GM21528 (cell line): ENCODE measurements at regions not wholly inside any gene's neighbourhood (a gene's known extent, or its start where the extent isn't known, plus 50 kb on each side); places are given as distances from the start of the nearest gene placed in this dataset.
"Not testable (repeated sequence)": the region's sequence is repeated elsewhere in the genome, so short reads cannot be mapped to it uniquely, and the experiment has no call there.

Experiments used
- ATAC-seq: cut with Tn5 transposase; IDR thresholded peaks from one replicate; pipeline ENCODE4 v1.9.1; 2021; ENCODE audit warnings: mild to moderate bottlenecking, moderate library complexity; ENCODE audit not compliant: unreplicated experiment, low FRiP score

DNA sequence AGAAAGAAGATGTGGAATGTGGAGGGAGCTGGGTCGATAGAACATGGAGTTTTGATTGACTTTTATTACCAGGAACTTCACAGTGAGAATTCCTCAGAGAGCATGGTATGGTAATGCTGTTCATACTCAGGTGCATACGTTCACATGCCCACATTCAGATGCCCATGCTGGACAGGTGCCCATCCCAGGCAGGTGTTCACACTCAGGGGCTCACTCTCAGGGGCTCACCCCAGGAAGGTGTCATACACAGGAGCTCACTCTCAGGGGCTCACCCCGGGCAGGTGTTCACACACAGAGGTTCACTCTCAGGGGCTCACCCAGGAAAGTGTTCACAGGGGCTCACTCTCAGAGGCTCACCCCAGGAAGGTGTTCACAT is 360.0 kb upstream of the SFSWAP start:
- ATAC-seq: no peak

DNA sequence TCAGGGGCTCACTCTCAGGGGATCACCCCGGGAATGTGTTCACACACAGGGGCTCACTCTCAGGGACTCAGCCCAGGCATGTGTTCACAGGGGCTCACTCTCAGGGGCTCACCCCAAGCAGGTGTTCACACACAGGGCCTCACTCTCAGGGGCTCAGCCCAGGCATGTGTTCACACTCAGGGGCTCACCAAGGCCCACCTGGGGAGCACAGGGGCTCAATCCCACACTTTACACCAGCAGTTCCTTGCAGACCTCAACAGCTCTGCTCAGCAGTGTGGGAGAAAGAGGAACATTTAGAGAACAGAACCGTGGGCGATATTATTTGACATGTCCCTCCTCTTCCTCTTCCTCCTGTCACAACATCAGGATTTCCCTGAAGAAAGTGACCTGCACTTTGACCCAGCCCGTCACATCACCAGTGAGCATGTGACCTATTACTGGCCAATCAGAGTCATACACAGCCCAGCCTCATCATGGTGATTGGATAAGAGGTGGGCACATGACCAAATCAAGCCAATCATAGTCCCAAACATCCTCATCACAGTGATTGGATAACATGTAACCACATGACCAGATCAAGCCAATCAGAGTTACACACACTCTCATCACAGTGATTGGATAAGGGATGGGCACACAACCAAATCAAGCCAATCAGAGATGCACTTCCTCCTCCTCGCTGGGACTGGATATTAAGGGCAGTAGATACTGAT is 359.4 kb upstream of the SFSWAP start:
- ATAC-seq: no peak

DNA sequence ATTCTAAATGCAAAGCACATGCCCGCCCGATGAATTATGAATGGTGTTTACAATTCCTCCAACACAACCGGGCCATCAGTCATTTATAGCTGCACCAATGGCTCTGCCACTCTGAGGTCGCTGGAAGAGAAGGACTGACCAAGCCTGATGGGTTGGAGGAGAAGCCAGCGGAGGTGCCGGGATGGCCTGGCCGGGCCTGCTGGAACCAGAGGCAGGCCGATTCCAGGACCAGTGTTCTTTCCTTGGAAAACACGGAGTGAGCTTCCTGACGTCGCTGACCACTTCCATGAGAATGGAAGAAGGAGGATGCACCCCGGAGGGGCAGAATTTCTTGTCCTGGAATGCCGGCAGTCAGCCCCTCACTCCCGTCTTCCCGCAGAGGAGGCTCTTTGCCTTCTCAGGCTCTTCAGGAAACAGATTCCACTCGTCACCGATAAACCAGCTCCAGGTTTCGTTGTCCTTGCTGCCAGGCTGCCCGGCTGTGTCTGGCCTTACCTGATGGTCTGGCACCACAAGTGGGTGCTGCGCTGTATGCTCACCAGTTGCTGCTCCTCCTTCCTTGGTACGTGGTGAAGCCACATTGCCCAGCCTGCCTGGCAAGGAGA is 358.5 kb upstream of the SFSWAP start:
- ATAC-seq: no peak

DNA sequence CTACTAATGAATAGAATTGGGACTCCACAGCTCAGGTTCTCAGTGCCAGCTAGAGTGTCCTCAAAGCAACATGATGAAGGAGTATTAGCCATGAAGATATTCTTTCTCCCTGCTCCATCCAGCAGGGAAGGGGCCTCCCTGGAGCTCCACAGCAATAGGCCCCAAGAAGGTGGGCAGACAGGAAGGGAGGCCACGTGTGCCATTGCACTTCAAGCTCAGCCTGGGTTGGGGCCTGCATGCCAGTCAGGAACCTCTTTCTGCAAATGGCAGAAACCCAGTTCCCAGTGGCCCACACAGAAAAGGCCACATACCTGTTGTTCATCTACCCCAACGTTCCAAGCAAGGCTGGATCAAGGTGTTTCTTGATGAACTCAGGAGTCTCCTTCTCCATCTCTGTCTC is 357.5 kb upstream of the SFSWAP start:
- no peak for ATAC-seq

DNA sequence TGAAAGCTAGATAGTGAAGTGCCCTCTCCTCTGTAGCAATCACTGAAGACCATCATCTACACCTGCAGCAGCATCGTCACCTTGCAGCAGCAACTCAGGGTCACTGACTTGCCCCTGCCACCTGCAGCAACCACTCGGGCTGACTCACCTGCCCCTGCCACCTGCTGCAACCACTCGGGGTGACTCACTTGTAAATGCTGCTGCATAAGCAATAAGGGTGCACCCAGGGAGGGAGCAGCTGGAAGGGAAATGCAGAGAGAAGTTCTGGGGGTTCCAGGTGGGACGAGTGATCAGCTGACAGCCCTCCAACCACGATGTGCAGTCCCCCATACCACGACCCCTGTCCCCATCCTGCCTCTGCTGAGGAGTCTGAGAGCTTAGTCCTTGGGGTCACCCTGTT is 357.1 kb upstream of the SFSWAP start:
- ATAC-seq: no peak

DNA sequence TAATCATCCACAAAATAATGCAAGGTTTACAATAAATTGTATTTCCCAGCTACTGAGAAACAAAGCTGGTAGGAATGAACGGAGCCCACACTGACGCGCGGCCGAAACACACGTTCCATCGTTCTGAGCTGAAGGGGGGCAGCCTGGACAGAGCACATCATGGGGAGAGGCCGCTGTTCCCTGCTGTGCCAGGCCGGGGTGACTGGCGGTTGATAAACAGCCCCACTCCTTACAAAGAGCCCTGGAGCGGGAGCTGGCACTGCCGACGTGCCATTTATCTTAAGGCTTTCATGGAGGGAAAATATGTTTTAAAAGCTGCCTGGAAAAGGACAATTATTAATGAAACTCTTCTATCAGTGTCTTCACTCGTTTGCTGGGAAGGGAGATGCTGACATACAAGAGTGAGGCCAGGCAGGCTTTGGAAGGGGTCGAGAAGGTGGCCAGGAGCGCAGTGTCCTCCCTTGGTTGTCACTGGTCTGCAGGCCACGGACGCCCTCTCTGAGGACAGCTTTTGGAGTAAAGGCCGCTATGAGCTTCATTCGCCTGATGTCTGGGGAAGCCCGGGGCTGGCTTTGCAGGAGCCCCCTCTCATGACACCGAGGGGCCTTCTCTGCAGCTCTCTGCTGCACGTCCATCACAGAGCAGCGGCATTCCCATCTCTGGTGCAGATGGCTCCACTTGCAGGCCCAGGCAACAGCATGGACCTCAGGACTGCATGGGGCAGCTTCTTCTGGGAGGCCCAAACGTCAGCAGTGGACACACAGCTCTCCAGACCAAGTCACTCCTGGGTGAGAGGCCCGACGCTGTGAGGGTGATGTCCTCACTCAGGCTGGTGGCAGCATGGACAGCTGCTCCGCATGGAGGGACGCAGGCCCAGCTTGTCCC is 355.3 kb upstream of the SFSWAP start:
- ATAC-seq: no peak

DNA sequence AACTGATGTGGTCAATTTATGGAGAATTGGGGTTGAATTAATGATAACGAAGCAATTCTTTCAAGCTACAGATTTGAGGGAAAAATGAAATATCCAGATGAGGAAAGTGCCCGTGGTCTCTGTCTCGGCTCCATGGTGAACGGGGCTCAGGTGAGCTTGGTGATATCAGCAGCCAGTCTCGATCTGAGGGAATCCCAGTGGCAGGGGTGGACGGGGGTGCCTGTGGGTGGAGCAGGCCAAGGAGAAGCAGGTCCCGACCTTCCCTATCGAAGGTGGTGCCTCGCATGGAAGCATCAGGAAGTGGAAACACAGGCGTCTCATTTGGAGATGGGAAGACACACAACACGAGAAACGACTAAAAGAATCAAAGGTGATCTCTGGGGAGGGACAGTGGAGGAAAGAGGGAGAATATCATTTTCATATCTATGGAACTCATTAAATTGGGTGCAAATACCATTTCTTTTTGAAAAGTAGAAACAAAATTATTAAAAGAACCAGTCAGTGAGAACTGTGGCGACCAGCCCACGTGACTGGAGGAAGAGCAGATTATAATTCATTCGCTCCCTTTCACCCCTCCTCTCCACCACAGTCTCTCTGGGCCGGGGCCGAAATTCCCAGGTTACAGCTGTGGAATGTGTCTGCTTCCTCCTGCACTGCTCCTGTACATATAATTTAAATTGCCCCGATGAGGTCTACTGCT is 354.3 kb upstream of the SFSWAP start:
- no peak for ATAC-seq

DNA sequence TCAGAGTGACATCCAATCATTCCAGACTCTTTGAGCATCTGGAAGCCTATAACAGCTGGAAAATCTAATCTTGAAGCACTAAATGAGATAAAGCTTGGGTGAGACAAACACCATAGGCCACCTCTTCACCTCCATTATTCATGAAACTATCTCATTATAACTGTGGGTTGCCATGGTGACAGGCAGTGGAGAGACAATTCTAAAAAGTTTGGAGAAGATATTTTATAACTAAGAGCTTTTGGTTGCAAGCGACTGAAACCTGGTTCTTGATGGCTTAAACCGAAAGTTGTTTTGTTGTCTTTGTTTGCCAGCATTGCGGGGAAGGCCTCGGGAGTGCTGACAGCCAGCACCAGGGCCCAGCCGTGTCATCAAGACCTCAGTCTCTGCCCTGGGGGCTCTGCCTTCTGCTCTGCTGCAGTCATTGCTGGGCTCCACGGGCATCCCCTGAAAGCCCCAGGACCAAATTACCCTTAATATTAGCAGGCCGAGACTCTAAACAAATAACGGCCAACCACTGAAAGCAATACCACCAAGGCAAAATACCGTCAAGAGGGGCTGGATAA is 353.6 kb upstream of the SFSWAP start:
- no peak for ATAC-seq

DNA sequence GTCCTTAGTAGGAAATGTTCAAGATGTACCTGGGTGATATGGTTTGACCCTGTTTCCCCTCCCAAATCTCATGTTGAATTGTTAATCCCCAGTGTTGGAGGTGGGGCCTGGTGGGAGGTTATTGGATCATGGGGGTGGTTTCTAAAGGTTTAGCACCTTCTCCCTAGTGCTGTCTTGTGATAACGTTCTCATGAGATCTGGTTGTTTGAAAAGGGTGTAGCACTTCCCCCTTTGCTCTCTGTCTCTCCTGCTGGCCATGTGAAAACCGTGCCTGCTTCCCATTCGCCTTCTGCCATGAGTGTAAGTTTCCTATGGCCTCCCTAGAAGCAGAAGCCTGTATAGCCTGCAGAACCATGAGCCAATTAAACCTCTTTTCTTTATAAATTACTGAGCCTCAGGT is 353.0 kb upstream of the SFSWAP start:
- ATAC-seq: no peak

DNA sequence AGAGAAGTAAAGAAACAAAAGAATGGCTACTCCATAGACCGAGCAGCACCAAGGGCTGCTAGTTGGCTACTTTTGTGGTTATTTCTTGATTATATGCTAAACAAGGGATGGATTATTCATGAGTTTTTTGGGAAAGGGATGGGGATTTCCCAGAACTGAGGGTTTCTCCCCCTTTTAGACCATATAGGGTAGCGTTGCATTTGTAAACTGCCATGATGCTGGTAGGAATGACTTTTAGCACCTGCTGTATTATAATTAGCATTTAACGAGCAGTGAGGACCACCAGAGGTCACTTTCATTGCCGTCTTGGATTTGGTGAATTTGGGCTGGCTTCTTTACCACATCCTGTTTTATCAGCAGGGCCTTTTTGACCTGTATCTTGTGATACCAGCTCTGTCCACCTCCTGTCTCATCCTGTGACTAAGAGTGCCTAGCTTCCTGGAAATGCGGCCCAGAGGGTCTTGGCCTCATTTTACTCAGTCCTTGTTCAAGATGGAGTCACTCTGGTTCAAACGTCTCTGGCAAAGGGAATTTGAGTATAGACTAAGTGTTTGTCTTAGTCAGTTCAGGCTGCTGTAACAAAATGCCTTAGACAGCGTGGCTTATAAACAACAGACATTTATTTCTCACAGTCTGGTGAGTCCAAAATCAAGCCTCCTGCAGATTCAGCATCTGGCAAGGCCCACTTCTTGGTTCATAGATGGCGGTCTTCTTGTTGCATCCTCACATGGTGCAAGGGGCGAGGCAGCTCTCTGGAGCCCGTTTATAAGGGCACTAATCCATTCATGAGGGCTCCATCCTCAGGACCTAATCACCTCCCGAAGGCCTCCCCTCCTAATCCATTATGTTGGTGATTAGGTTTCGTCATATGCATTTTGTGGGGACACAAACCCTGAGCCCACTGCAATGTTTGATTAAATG is 348.3 kb upstream of the SFSWAP start:
- ATAC-seq: no peak

DNA sequence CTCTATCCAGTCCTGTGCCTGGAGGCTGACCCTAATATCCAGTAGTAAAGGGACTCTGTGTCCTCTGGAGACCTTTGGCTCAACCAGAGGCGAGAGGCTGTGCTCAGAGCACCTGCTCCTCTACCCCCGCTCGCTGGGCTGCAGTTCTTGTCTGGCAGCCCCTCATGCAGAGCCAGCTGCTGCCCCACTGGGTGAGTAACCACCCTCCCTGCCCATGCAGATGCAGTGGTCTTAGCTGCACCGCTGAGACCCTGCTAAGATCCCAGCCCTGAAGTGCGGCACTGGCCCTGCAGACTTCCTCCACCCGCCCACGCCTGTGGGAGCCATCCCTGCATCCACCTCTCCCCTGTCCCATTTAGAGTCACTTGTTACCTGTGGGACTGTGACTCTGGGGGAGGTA is 347.5 kb upstream of the SFSWAP start:
- no peak for ATAC-seq

DNA sequence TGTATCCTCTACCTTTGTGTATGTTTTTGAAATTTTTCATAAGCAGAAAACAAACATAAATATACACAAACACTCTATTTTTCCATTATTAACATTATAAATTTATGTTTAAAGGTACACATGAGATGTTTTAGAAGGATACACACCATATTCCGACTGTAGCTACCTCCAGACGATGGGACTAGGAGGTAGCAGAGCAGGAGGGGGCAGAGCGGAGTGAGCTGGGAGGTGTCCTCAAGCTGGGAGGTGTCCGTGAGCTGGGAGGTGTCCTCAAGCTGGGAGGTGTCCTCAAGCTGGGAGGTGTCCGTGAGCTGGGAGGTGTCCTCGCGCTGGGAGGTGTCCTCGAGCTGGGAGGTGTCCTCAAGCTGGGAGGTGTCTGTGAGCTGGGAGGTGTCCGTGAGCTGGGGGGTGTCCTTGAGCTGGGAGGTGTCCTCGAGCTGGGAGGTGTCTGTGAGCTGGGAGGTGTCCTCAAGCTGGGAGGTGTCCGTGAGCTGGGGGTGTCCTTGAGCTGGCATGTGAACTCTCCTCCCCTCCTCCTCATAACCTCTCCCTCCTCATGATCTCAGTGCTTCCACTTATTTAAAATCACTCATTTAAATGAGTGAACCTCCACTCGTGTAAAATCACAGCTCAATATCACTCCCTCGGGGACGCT is 346.9 kb upstream of the SFSWAP start:
- no peak for ATAC-seq

DNA sequence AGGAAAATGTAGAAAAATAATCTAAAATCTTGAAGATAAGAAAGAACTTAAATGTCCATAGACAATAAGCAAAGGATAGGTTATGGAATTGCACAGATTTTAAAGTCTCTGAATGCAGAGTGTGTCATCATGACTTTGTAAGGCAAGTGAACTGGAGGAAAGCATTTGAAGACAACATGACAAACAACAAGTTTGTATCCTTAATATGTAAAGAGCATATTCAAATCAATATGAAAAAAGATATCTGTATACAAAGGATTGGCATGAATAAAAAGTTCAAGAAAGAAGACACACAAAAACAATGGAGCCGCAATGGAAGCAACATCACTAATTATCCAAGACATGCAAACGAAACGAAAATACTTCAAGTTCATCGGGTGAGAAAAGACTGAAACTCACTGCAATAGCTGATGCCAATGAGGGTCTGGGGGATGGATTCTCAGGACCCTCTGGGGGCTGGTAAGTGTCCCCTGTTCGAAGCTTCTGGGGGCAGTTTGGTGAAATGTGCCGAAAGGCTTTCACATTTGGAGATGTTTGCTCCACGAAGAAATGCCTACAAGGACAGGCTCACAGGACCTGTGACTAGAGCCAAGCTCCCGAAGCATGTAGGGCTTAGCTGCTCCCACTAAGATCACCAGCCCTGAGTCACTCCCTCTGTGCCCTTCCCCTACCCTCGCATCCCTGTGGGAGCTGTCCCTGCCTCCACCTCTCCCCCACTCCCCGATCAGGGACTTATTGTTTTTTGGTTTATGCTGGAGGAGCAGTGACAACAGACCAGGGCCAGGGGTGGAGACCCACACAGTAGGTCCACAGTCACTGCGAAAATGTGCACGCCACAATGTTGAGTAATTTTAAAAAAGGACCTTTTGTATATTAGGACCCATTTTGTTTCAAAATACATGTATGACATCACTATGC is 345.7 kb upstream of the SFSWAP start:
- no peak for ATAC-seq

DNA sequence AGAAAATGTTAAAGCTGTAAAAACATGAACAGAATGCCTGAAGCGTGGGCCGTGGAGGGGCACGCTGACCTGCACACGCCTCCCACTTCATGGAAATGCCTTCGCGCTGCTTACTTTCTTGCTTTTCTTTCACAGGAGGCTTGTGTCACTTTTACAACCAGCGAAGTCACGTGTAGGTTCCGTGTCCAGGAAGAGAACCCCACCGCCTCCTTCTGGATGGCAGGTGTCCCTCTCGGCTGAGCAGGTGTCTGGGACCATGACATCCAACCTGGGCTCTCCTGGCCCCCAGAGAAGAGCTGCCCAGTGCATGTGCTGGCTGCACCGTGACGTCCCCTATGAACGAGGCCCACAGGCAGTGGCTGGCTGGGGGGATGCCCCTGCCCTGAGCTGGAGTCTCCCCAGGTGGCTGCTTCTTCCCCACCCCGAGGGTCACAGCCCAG is 345.0 kb upstream of the SFSWAP start:
- no peak for ATAC-seq

DNA sequence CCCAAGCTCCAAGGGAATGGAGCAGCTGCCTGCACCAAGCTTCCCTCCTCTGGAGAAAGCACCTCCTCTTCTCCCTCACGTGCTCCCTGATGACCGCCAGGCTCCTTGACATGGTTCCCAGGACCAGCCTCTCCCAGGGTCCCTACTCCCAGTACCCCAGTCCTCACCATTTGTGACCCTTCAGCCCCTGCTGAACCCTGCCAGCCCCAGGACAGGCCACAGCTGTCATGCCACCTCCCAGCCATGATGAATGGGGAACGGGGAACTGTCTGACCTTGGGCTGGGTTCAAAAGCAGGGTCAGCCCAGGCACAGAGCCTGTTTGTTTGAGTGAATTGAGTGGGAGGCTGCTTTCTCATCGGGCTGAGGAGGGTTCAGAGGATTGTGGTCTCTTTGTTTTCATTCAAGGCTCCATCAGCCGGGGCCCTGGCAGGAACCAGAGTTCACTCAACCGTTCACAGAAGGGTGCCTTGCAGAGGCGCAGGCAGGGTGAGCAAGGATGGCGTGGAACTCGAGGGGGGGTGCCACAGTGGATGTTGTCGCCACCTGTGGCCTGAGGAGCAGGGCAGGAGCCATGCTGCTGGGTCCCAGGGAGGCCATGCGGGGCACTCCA is 344.5 kb upstream of the SFSWAP start:
- no peak for ATAC-seq

DNA sequence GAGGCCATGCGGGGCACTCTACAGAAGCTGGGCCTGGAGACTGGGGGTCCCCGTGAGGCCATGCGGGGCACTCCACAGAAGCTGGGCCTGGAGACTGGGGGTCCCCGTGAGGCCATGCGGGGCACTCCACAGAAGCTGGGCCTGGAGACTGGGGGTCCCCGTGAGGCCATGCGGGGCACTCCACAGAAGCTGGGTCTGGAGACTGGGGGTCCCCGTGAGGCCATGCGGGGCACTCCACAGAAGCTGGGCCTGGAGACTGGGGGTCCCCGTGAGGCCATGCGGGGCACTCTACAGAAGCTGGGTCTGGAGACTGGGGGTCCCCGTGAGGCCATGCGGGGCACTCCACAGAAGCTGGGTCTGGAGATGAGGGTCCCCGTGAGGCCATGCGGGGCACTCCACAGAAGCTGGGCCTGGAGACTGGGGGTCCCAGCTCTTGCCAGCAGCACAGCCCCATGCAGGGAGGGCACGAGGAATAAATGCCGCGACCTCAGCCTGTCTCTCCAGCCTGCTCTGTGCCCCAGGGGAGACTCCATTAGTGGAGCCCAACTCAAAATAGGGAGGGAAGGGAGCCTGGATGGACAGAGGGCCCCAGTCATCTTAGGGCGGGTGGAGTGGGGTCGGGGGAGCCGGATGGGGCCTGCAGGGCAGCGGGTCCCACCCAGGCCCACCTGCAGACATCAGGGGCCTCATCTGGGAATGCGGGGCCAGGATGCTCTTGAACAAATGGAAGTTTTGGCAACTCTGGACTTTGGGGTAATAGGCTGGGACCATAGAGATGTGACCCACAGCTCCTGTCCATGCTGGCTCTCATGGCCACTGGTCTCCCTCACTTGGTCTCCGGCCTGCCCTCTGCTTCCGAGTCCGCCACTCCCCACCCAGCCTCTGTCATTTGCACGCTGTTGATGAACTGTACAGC is 343.6 kb upstream of the SFSWAP start:
- ATAC-seq: not testable (repeated sequence)
